Activated CD4-positive, alpha-beta T cell treated with anti-CD3 and anti-CD28 coated beads, Interleukin-2, amount 50 U/mL, for 4 hours (primary cell): ENCODE measurements at regions not wholly inside any gene's neighbourhood (a gene's known extent, or its start where the extent isn't known, plus 50 kb on each side); places are given as distances from the start of the nearest gene placed in this dataset.

Experiments
- DNase-seq, 2 experiments: peaks; one replicate each; pipeline ENCODE4 v3.0.0-alpha.2; 2020

DNA sequence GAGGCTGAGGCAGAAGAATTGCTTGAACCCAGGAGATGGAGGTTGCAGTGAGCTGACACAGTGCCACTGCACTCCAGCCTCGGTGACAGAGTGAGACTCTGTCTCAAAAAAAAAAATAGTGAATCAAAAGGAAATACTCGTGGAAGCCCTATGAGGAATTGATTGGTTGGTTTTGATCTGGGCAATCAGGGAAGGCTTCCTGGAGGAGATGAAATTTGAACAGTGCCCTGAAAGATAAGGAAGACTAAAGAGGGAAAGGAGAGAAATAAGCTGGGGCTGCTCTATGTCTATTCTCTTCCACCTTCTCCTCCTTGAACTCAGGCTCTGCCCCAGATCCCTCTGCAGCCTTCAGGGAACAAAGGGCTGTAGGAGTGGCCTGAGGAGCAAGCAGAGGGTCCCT is 54.1 kb downstream of the IRF2BPL start:
- DNase-seq = no peak

DNA sequence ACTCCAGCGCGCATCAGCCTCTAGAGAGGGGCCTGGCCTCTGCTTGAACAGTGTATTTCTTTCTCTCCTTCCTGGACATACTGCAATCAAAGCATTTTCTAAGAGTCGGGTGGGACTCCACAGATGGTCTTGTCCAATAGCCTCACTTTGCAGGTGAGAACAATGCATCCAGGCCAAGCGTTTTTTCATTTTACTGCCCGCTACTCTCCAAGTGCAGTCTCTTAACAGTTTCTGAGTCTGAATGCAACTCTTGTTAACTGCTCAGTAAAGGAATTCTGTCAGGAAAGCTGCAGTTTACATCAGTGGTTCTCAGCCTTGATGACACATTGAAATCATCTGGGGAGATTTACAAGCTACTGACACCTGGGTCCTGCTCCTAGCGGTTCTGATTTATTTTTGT is 57.0 kb downstream of the IRF2BPL start:
- DNase-seq = no peak

DNA sequence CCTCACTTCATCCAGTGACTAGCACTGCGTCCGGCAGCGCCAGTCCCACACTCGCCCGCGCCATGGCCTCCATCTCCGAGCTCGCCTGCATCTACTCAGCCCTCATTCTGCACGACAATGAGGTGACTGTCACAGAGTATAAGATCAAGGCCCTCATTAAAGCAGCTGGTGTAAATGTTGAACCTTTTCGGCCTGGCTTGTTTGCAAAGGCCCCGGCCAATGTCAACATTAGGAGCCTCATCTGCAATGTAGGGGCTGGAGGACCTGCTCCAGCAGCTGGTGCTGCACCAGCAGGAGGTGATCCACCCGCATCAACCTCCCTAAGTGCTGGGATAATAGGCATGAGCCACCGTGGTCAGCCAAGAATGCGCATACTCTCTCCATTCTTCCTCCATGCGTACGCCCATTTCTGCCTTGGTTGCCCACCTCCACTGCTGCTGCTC is 59.9 kb downstream of the IRF2BPL start:
- no peak for DNase-seq

DNA sequence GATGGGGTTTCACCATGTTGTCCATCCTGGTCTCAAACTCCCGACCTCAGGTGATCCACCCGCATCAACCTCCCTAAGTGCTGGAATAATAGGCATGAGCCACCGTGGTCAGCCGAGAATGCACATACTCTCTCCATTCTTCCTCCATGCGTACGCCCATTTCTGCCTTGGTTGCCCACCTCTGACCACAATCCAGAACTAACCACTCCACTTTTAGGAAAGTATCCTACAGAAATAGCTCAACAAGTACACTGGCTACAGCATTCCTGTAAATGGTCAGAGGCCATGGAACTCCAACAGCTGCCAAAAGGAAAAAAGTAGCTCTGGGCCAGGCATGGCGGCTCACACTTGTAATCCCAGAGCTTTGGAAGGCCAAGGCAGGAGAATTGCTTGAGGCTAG is 60.7 kb downstream of the IRF2BPL start:
- DNase-seq = no peak

DNA sequence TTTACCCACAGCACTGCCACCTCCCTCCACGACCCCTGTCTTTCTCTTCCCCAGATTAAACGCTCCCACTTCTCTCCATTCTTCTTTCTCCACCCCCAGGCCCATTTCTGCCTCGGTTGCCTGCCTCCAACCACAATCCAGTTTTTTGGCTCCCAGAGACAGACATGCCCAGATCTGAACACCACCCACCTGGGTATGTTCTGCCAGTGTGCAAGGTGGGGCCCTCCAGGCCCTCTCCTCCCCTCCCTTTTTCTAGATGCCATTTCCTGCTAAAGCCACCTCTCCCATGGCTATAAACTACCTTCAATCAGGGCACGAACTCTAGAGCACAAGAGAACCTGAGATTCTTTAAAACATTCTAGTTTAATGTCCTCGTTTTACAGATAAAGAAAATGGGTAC is 63.3 kb downstream of the IRF2BPL start:
- DNase-seq = no peak

DNA sequence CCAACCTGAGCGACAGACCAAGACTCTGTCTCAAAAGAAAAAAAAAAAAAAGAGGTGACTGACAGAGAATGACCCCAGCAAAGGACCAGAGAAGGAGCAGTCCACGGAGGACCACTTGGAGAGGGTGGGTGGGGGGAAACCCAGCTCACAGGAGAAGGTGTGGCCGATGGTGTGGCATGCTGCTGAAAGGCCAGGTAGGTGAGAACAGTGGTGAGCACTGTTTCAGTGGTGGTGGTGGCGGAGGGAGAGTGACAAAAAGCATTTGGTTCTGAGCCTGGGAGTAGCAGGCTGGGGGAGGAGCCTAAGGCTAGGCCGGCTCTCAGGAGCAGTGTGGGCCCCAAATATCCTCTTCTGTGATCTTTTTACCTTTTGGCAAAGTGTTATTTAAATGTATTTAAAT is 63.8 kb downstream of the IRF2BPL start:
- DNase-seq = no peak

DNA sequence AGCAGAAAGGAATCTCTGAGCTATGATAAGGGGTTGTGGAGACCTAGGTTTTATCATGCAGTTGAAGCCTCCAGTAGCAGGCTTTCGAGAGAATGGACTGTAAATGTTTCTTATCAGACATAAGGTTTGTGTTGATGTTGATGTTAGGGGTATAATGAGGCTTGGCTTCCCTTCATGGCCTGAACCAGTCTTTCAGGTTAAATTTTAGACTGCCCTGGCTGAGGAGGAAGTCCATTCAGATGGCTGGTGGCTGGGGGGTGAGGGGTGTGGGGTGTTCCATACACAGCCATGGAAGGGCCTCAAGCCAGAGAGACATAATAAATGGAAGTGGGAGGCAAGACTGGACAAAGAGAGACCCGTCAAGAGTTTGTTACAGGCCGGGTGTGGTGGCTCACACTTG is 65.1 kb downstream of the IRF2BPL start:
- DNase-seq = no peak

DNA sequence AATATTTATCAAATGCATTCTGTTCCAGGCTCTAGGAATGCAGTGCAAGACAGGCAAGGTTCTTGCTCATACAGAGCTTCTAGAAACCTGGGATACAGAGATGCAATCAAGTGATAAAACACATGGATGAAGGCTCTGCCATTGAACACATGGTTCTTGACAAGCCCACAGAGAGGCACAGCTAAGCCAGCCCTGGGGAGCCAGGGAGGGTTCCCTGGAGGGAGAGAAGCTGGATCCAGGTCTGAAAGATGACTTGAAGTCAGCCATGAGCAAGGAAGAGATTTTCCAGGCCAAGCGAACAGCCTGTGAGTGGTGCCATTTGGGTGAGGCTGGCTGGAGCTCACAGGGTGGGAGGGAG is 66.2 kb downstream of the IRF2BPL start:
- DNase-seq = no peak

DNA sequence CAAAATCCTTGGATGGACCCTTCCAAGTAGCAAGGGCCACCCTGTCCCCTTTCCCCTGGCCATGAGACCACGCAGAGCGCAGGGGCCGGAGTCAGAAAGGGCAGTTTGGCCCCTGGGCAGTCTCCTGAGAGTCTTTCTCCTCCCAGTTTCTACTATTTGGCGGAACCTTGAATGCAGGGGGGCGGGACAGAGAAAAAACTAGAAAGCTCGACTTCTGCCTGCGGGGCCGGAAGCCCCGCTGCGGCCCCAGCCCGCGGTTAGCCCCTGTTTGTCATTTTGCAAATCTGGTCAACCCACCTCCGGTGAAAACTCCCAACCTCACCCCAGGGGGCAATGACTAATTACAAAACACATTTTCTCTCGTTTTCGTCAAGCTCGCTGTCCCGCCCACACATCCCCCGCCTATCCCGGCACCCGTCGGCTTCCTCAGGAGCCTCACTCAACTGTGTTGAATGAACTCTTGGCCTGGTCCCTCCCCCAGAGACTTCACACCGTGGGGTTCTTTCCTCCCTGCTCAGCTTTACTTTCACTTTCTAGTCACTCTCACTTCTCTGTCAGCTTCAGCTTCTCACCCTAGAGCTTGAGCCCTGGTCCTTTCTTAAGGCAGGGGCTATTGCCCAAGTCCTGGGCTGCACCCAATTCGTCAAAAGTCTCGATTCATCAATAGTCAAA is 66.7 kb downstream of the IRF2BPL start:
- DNase-seq = peak; percentile 98

DNA sequence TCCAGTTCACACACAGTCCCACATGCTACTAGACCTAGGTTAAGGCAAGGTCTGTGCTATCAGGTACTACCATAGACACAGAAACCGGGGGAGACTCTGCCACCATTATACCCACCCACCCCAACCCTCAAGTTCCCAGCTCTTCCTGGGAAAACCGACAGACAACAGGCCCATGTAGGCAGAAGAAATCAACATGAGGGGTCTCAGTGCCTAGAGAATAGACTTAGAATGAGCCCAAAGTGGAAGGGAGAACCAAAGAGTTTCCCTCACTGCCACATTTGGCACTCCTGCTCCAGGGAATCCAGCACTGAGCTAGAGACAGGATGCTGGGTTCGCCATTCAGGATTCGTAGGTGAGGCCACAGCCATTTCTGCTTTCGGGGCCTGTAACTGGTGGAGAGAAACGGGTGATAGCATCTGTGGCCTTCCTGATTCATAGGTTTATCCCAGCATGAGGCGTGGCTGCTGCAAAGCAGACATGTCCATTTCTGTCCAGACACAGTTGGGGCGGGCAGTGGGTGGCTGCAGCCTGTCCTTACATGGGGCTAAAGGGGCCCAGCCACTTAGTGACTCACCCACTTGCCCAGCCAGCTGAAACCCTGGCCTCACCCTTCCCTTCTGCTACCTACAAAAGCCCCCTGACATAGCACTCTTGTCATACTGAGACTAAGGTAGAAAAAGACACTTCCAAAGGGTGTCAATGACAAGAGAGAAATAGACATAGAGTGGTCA is 69.4 kb downstream of the IRF2BPL start:
- DNase-seq = no peak

DNA sequence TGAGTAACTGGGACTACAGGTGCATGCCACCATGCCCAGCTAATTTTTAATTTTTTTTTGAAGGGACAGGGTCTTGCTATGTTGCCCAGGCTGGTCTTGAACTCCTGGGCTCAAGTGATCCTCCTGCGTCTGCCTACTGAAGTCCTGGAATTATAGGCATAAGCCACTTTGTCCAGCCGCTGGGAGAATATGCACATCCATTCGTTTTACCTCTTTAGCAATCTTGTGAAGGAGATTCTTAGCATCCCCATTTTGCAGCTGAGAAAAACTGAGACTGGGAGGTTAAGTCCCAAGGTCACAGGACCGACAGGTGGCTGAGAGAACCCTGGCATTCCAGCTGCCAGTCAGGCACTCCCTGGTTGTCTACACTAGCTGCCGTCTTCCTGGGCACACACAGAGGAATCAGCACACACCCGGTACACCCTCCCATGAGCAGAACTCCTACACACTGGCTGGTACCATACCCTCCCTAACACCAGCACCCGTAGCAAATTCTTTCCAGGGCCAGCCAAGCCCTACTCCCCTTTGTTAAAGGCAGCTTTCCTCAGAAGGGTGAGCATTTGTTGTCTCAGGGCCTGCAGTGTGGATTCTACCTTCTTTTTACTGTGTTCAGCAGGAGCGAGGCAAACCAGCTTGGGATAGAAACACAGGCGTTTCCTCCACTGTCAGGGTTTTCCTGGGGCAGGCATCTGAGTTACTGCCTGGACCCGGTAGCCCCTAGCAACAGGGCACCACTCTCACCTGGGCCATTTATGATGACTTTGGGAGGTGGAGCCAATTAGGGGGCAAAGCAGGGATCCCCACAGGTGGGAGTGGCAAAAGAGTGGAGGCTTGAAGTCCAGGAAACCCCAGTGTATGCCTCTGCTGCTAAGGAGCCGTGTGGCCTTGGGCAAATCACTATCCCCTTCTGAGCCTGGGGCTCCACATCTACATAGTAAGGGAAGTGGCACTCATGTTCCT is 70.2 kb downstream of the IRF2BPL start:
- no peak for DNase-seq

DNA sequence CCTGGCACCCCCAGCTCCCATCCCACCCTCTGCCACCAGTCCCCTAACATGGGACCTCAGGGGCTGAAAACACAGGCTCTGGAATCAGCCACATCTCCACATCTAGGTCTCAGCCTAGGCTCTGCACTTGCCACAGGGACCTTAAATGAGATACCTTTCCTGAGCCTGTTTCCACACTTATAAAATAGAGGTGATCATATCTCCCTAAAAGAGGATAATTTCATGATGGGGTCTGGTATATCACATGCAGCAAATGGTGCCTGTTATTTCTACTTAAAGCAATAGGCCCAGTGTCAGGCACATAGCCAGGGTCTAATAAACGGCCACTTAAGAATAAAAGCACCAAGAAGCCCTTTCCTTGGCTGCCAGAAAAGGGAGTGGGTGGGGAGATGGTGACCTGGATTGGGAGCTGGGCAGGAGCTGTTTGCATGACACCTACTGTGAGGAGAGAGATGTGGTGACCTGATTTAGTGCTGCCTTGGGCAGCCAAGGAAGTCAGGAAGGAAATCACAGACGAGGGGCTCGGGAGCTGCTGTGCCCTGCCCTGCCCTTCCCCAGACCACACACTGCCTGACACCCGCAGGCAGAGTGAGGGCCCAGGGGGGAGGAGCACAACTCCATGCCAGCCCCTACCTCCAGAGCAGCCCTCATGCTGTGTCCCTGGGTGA is 71.2 kb downstream of the IRF2BPL start:
- no peak for DNase-seq

DNA sequence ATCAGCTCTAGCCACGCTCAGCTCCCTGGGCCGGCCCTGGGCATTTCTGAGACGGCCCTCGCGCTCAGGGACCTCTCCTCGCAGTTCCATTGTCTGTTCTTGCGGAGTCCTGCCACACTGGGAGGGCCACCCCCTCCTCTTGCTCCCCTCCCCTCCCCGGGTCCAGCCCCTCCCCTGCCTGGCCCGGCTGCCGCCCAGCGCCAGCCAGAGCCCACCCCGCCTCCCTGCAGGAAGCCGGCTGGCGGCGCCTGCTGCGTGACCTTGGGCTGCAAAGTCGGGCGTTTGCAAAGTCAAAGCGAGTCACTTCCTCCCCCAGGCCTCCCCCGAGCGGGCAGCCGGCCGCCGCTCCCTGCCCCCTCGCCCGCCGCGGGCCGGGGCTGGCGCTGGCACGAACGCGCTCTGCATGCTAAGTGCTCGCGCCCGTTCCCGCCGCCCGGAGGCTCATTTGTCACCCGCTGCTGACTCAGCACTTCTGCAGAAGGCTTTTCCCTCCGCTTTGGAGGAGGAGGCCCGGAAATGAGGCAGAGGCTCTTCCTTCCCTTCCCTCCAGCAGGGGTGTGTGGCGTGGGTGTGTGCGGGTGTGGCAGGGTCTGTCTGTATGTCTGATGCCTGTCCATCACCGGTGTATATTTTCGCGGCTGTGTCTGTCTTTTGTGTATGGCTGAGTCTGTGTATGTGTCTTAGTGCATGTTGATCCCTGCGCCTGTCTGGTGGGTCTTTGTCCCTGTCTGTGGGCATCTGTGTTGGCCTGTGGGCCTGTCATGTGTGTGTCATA is 72.0 kb downstream of the IRF2BPL start:
- DNase-seq = peak; percentile 90 to 92

DNA sequence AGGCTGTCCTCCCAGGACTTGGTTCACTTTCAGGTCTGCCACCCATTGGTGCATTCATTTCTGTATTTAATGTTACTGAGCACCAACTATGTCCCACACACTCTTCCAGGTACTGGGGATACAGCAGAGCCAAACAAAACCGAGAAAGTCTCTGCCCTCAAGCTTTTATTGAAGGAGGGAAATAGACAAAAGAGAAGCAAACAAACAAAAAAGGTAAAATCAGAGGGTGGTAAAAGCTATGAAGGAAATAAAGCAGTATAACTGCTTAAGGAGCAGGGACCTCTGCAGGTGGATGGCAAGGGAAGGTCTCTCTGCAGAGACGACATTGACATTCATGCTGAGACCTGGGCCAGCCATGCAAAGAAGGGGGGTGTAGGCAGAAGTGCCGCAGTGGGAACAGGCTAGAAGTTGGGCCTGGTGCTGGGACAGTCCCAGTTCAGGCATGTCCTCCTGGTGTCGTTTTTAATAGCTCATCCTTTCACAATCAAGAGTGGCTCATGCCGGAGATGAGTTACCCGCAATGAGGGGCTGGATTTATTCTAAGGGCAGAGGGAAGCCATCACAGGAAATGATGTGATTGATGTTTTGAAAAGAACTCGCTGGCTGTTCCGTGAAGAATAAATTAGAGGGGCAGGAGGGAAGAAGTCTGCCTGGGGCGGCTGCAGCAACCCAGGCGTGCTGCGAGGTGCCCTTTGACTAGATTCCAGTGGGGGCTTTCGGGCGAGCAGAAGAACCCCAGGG is 72.8 kb downstream of the IRF2BPL start:
- peak; percentile 43 to 44 for DNase-seq

DNA sequence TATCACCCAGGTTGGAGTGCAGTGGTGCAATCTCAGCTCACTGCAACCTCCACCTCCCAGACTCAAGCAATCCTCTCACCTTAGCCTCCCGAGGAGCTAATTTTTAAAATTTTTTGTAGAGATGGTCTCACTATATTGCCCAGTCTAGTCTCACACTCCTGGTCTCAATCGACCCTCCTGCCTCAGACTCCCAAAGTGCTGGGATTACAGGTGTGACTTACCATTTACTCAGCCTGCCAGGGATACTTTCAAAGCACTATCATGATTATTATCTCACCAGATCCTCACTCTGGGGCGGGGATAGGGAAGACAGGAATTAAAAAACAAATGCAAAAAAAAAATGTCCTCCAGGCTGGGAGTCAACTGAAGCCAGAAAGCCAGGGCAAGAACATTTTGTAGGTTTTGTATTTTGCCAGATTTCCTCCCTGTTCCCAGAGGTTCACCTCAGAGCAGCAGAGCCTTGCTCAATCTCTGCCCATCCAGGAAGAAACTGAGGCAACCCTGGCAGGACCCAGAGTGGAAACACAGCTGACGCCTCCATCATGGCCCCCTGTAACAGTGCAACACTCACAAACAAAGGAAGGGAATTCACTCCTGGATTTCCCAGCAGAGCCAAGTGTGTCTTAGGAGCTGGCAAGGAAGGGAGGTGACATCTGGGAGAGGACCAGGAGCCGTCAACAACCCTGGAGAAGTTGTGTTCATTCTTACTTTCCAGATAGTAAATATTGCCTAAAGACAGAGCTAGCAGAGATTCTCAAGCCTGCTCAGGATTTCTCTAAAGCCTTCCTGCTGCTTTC is 73.9 kb downstream of the IRF2BPL start:
- no peak for DNase-seq

DNA sequence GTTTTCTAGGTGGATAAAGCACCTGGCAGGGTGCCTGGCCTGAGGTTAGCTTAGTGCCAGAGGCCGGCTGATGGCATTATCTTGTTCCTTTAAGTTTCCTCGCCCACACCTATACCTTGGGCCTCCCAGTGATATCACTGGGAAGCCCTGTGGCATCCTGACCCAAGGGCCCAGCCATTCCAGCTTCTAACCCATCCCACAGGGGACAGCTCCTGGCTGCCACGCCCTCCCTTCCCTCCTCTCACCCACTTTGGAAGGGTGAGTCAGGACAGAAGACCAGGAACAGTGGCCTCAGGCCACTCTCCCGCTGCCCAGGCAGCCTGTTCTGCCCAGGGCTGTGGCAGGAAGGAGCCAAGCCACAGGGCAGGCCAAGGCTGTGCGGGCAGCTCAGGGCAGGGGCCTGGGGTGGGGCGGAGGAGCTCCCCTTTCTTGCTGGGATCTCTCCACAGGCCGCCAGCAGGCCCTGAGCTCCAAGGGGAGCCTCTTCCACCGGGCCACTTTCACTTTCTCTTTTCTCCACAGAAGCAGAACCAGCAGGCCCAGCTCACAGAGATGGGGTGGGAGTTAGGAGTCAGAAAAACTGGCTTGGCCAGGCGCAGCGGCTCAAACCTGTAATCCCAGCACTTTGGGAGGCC is 75.1 kb downstream of the IRF2BPL start:
- DNase-seq = peak; percentile 46 to 51

DNA sequence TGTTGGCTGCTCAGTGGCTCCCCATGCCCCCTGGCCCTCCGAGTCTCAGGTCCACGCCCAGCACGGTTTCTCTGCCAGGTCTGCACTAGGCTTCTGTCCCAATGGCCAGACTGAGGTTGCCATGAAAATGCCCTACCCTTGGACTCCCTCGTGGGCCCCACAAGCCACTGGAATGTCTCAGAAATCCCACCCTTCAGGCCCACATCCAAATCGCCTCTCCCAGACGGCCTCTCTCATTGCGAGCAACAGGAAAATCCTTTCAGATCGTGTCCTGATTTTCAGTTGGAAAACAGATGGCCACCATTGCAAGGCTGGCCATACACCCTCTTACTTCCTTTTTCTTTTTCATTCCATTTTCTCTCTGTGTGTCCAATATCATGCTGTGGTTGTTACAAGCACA is 77.3 kb downstream of the IRF2BPL start:
- no peak for DNase-seq

DNA sequence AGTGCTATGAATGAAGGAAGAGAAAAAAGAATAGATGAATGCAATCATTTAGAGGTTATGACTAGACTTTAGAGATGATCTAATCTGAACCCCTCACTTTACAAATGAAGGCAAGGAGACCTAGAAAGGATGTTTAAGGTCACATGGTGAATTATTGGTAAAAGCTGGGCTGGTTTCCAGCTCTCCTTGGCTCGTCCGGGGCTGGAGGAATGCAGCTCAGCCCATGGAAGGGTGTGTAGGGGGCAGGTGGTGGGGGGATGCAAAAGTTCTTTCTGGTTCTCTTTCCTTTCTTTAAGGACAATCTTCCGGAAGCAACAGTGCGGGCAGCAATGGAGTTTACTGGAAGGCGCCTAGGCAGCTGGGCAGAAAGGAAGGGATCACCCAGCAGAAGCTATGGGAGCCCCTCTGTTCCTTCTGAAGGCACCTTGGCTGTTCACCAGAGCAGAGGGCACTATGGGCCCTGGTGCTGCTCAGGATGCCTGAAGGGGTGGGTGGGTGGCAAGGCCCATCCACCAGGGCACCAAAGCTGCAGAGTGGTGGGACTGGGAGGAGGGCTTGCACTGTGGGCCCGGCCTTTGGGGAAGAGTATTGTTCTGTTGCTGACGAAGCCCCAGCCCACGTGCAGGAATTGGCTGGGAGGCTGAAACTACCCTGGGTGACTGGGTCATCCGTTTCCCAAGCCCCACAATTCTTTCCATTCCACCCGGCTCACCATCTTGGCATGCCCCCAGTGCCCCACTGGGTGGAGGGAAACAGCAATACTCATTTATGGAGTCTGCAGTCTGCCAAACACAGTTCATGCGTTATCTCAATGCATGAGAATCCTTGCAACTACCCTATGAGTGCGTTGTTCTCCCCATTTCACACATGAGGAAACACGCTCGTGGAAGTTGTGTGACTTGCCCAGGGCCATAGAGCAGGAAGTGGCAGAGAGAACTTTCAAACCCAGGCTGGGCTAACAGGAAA is 78.2 kb downstream of the IRF2BPL start:
- DNase-seq = no peak

DNA sequence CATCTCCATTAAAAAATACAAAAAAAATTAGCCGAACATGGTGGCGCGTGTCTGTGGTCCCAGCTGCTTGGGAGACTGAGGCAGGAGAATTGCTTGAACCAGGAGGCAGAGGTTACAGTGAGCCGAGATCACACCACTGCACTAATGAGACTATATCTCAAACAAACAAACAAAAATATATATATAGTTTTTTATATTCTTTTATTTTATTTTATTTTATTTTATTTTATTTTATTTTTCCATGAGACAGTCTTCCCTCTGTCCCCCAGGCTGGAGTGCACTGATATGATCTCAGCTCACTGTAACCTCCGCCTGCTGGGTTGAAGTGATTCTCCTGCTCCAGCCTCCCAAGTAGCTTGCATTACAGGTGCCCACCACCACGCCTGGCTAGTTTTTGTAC is 79.5 kb downstream of the IRF2BPL start:
- no peak for DNase-seq
